ENCODE measurements at regions not wholly inside any gene's neighbourhood (a gene's known extent, or its start where the extent isn't known, plus 50 kb on each side); places are given as distances from the start of the nearest gene placed in this dataset.

GRCh38 chr1:30541721-30542485, 181.5 kb downstream of the MATN1 start:
- CTCF ChIA-PET: no interaction called here
- DNase-seq (ENCODE audit: low read depth, low spot score) (no peak), ATAC-seq (no peak)
- Histone ChIP-seq H4K20me1 (ENCODE audit: insufficient read depth) (no peaks in the 10 kb centered on the region), H2AFZ (ENCODE audit: low read depth, low read length, poor library complexity, severe bottlenecking) (no peak overlapping the region), H3K9me2 (ENCODE audit: insufficient read depth) (no peaks in the 10 kb centered on the region), H3K4me1 (ENCODE audit: control insufficient read depth in 1 of 2, insufficient read depth in 2 of 2, low read length in 2 of 2) (no peaks in the 10 kb centered on the region), H3K79me2 (ENCODE audit: insufficient read depth, low read length) (no peaks in the 10 kb centered on the region), H3K9ac (ENCODE audit: low read length) (no peak overlapping the region), H3K4me2 (ENCODE audit: low read length) (no peak overlapping the region), H3K27ac (ENCODE audit: low read depth, low read length) (no peak overlapping the region), H3K9me3 (ENCODE audit: control insufficient read depth in 1 of 2, insufficient read depth in 1 of 2, low read depth in 1 of 2, low read length in 2 of 2) (no peaks in the 10 kb centered on the region), H3K27me3 (ENCODE audit: insufficient read depth, low read length) (no peaks in the 10 kb centered on the region), H3K36me3 (ENCODE audit: control insufficient read depth in 1 of 2, insufficient read depth in 2 of 2, low read length in 2 of 2) (no peaks in the 10 kb centered on the region), H3K4me3 (replicated peaks in 1 of 2; ENCODE audit: low read depth in 1 of 2, low read length in 2 of 2) (no peak overlapping the region)
- POLR2A ChIA-PET: no interaction called here
- RAD21 ChIA-PET (ENCODE audit: low non-redundant PET in 1 of 2, low total read pairs in 2 of 2, uncharacterized antibody in 2 of 2, unreplicated experiment in 2 of 2): no interaction called here
- intact Hi-C loops (cut with micrococcal nuclease): no loop called here
- TF ChIP-seq SRF (IDR thresholded peaks at IDR 0.05; ENCODE audit: low read depth): no peak
- TF ChIP-seq POLR2A (IDR thresholded peaks at IDR 0.05; ENCODE audit: borderline replicate concordance, extremely low read depth, insufficient read depth, insufficient read length): no peak
- TF ChIP-seq RAD21 (IDR thresholded peaks at IDR 0.05; ENCODE audit: low read depth): no peak
- no peak for TF ChIP-seq CEBPB (IDR thresholded peaks at IDR 0.05; ENCODE audit: low read depth)
- TF ChIP-seq ATF3 (IDR thresholded peaks at IDR 0.05): no peak
- no TSS peak for BruUV-seq (replicated peaks)

DNA sequence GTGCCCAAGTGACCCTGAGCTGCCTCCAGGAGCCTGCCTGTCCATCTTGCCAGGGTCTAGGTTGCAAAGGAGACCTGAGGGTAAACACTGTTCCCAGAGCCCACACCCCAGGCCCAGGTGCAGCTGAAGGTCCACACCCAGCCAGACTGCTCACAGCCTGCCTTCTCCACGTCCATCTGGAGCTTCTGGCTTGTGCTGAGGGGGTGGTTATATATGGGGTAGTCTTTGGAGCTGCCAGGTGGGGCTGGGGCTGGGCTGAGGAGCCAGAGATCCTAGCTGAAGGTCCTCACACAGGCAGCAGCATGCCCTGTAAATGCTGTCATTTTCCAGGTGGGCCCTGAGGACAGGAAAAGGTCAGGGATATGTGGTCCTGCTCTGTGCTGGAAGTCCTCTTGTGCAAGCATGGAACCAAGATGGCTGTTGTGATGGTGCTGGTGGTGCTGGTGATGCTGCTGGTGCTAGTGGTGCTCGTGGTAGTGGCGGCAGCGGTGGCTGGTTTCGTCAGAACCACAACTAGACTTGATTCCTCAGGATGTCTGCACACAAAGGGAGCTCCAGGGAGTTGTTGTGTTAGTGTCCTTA, 182.7 kb downstream of the MATN1 start:
- H3K9ac ChIP-seq (ENCODE audit: low read length): no peak overlapping the region
- TF ChIP-seq ZNF274 (IDR thresholded peaks at IDR 0.05; ENCODE audit: low read depth, low read length): no peak
- TF ChIP-seq FOSL1 (IDR thresholded peaks at IDR 0.05; ENCODE audit: low read depth): no peak
- TF ChIP-seq YY1 (IDR thresholded peaks at IDR 0.05; ENCODE audit: extremely low read depth, insufficient replicate concordance, low read depth, low read length): no peak
- TF ChIP-seq, protein P1, sequence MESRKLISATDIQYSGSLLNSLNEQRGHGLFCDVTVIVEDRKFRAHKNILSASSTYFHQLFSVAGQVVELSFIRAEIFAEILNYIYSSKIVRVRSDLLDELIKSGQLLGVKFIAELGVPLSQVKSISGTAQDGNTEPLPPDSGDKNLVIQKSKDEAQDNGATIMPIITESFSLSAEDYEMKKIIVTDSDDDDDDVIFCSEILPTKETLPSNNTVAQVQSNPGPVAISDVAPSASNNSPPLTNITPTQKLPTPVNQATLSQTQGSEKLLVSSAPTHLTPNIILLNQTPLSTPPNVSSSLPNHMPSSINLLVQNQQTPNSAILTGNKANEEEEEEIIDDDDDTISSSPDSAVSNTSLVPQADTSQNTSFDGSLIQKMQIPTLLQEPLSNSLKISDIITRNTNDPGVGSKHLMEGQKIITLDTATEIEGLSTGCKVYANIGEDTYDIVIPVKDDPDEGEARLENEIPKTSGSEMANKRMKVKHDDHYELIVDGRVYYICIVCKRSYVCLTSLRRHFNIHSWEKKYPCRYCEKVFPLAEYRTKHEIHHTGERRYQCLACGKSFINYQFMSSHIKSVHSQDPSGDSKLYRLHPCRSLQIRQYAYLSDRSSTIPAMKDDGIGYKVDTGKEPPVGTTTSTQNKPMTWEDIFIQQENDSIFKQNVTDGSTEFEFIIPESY (IDR thresholded peaks at IDR 0.05; ENCODE audit: extremely low read depth, insufficient replicate concordance, low read length): no peak
- TF ChIP-seq TCF7L2 (IDR thresholded peaks at IDR 0.05; ENCODE audit: borderline replicate concordance, extremely low read depth, insufficient read depth, insufficient read length): no peak
- no peak for TF ChIP-seq SP1 (IDR thresholded peaks at IDR 0.05; ENCODE audit: low read depth)
- no peak for TF ChIP-seq EGR1 (IDR thresholded peaks at IDR 0.05; ENCODE audit: low read depth)
- TF ChIP-seq CEBPB (IDR thresholded peaks at IDR 0.05; ENCODE audit: low read depth): no peak
- TF ChIP-seq REST (IDR thresholded peaks at IDR 0.05; ENCODE audit: low read depth): no peak
- H3K4me2 ChIP-seq (ENCODE audit: low read length): no peak overlapping the region
- no peak for DNase-seq (ENCODE audit: low read depth, low spot score)
- intact Hi-C loops (cut with micrococcal nuclease): no loop called here
- H3K4me3 ChIP-seq (replicated peaks in 1 of 2; ENCODE audit: low read depth in 1 of 2, low read length in 2 of 2): no peak overlapping the region
- no peak overlapping the region for H3K27ac ChIP-seq (ENCODE audit: low read depth, low read length)
- H3K79me2 ChIP-seq (ENCODE audit: insufficient read depth, low read length): no peaks in the 10 kb centered on the region
- H3K9me2 ChIP-seq (ENCODE audit: insufficient read depth): no peaks in the 10 kb centered on the region
- no peak overlapping the region for H2AFZ ChIP-seq (ENCODE audit: low read depth, low read length, poor library complexity, severe bottlenecking)
- no TSS peak for BruUV-seq (replicated peaks)
- H3K9me3 ChIP-seq (ENCODE audit: control insufficient read depth in 1 of 2, insufficient read depth in 1 of 2, low read depth in 1 of 2, low read length in 2 of 2): no peaks in the 10 kb centered on the region
- no peaks in the 10 kb centered on the region for H4K20me1 ChIP-seq (ENCODE audit: insufficient read depth)
- no peaks in the 10 kb centered on the region for H3K36me3 ChIP-seq (ENCODE audit: control insufficient read depth in 1 of 2, insufficient read depth in 2 of 2, low read length in 2 of 2)
- CTCF ChIA-PET: no interaction called here
- POLR2A ChIA-PET: no interaction called here
- ATAC-seq: no peak
- no peaks in the 10 kb centered on the region for H3K27me3 ChIP-seq (ENCODE audit: insufficient read depth, low read length)
- RAD21 ChIA-PET (ENCODE audit: low non-redundant PET in 1 of 2, low total read pairs in 2 of 2, uncharacterized antibody in 2 of 2, unreplicated experiment in 2 of 2): no interaction called here
- no peaks in the 10 kb centered on the region for H3K4me1 ChIP-seq (ENCODE audit: control insufficient read depth in 1 of 2, insufficient read depth in 2 of 2, low read length in 2 of 2)

All from HCT116 (cell line).